ENCODE measurements at regions not wholly inside any gene's neighbourhood (a gene's known extent, or its start where the extent isn't known, plus 50 kb on each side); places are given as distances from the start of the nearest gene placed in this dataset.

DNA sequence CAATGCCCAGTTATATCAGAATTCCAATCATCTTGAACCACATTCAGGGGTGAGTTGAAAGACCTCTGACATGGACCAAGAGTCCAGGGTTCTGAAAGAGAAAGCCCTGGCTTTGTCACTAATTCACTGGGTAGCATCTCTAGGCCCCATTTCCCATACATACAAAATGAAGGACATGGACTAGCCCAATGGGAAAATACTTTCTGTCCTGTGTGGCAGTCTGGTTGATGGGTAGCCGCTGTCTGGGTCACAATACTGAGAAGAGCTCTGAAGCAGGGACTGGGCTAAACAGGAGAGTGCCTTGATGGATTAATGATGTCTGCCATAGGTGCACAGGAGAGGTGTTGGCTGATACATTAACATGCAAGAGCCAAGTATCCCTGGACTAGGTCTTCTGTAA is 214.3 kb downstream of the RAB11FIP4 start:
- TF ChIP-seq EZH2 (IDR thresholded peaks at IDR 0.05; ENCODE audit: insufficient read depth, poor library complexity, severe bottlenecking) (no peak), EZH2phosphoT487 (IDR thresholded peaks at IDR 0.05; ENCODE audit: insufficient read depth, low read depth) (no peak)
